ENCODE measurements at regions not wholly inside any gene's neighbourhood (a gene's known extent, or its start where the extent isn't known, plus 50 kb on each side); places are given as distances from the start of the nearest gene placed in this dataset.
"Not testable (repeated sequence)": the region's sequence is repeated elsewhere in the genome, so short reads cannot be mapped to it uniquely, and the experiment has no call there.

- no CpG with 5 or more reads among the region's 3 CpGs for WGBS (ENCODE audit: extremely low coverage, insufficient coverage, insufficient read length)
- H3K4me1 ChIP-seq (ENCODE audit: control insufficient read depth in 1 of 2, insufficient read depth in 2 of 2, low read length in 2 of 2), result no peaks in the 10 kb centered on the region
- H3K79me1 ChIP-seq (ENCODE audit: low read length), result no peaks in the 10 kb centered on the region
- H3K9me3 ChIP-seq (ENCODE audit: insufficient read depth, low read depth, low read length), result no peaks in the 10 kb centered on the region
- H4K8ac ChIP-seq (ENCODE audit: low read depth, low read length), result no peak overlapping the region
- H3K4me3 ChIP-seq (ENCODE audit: low read depth, low read length), result no peak overlapping the region
- no peak overlapping the region for H3K23ac ChIP-seq (ENCODE audit: low read length)
- H3K18ac ChIP-seq (ENCODE audit: low read length), result no peak overlapping the region
- H2BK5ac ChIP-seq (ENCODE audit: low read depth, low read length, poor library complexity), result no peak overlapping the region
- H3K36me3 ChIP-seq (ENCODE audit: control insufficient read depth in 1 of 2, insufficient read depth in 2 of 2, low read length in 2 of 2), result no peaks in the 10 kb centered on the region
- no peaks in the 10 kb centered on the region for H3K79me2 ChIP-seq (ENCODE audit: control insufficient read depth, insufficient read depth, low read length, poor library complexity)
- H4K12ac ChIP-seq (ENCODE audit: low read depth, low read length), result no peak overlapping the region
- no peak overlapping the region for H3K27ac ChIP-seq (ENCODE audit: low read depth, low read length)
- no peak overlapping the region for H4K91ac ChIP-seq (ENCODE audit: low read depth, low read length)
- H3K4ac ChIP-seq (ENCODE audit: low read depth, low read length), result no peak overlapping the region
- no peak for DNase-seq
- H3K14ac ChIP-seq (ENCODE audit: low read length), result no peak overlapping the region
- no peak overlapping the region for H3K4me2 ChIP-seq (ENCODE audit: low read length)
- H3K27me3 ChIP-seq (ENCODE audit: insufficient read depth, low read length), result no peaks in the 10 kb centered on the region
- no peak overlapping the region for H2AFZ ChIP-seq (ENCODE audit: insufficient read depth, low read length, poor library complexity)
- H2BK12ac ChIP-seq (ENCODE audit: low read length), result no peak overlapping the region
- H3K9ac ChIP-seq (ENCODE audit: low read length), result no peak overlapping the region
- H2AK5ac ChIP-seq (ENCODE audit: low read length), result no peak overlapping the region
- H2BK120ac ChIP-seq (ENCODE audit: insufficient read depth, low read length, poor library complexity), result no peak overlapping the region
These were observed 491.8 kb downstream of the CD109 start for GRCh38 chr6:74187811-74188210.

DNA sequence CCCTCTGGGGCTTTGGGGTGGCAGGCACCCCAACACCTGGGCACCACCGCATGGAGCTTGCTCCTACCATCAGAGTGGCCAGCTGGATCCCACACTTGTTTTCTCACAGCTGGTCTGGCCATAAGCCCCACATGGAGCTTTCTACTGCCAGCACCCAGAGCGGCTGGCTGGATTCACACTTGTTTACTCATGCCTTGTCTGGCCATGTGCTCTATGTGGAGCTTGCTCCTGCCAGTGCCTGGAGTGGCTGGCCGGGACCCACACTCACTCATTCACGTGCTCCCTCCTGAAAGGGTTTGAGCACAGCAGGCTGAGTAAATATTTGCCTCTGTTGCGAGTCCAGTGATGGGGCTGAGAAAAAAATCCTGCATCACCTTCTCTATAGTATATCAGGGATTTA is 487.0 kb downstream of the CD109 start:
- Histone ChIP-seq H4K12ac (ENCODE audit: low read depth, low read length) (no peak overlapping the region), H3K27me3 (ENCODE audit: insufficient read depth, low read length) (no peaks in the 10 kb centered on the region), H3K9ac (ENCODE audit: low read length) (no peak overlapping the region), H3K4me2 (ENCODE audit: low read length) (no peak overlapping the region), H3K18ac (ENCODE audit: low read length) (no peak overlapping the region), H2BK12ac (ENCODE audit: low read length) (no peak overlapping the region), H3K79me1 (ENCODE audit: low read length) (no peaks in the 10 kb centered on the region), H2BK120ac (ENCODE audit: insufficient read depth, low read length, poor library complexity) (no peak overlapping the region), H3K4ac (ENCODE audit: low read depth, low read length) (no peak overlapping the region), H4K91ac (ENCODE audit: low read depth, low read length) (no peak overlapping the region), H3K4me3 (ENCODE audit: low read depth, low read length) (no peak overlapping the region), H2AK5ac (ENCODE audit: low read length) (no peak overlapping the region), H3K9me3 (ENCODE audit: insufficient read depth, low read depth, low read length) (no peaks in the 10 kb centered on the region), H3K4me1 (ENCODE audit: control insufficient read depth in 1 of 2, insufficient read depth in 2 of 2, low read length in 2 of 2) (no peaks in the 10 kb centered on the region), H3K36me3 (ENCODE audit: control insufficient read depth in 1 of 2, insufficient read depth in 2 of 2, low read length in 2 of 2) (no peaks in the 10 kb centered on the region), H2AFZ (ENCODE audit: insufficient read depth, low read length, poor library complexity) (no peak overlapping the region), H3K27ac (ENCODE audit: low read depth, low read length) (no peak overlapping the region), H2BK5ac (ENCODE audit: low read depth, low read length, poor library complexity) (no peak overlapping the region), H4K8ac (ENCODE audit: low read depth, low read length) (no peak overlapping the region), H3K79me2 (ENCODE audit: control insufficient read depth, insufficient read depth, low read length, poor library complexity) (no peaks in the 10 kb centered on the region), H3K23ac (ENCODE audit: low read length) (no peak overlapping the region), H3K14ac (ENCODE audit: low read length) (no peak overlapping the region)
- no peak for DNase-seq
- no CpG with 5 or more reads among the region's 5 CpGs for WGBS (ENCODE audit: extremely low coverage, insufficient coverage, insufficient read length)

DNA sequence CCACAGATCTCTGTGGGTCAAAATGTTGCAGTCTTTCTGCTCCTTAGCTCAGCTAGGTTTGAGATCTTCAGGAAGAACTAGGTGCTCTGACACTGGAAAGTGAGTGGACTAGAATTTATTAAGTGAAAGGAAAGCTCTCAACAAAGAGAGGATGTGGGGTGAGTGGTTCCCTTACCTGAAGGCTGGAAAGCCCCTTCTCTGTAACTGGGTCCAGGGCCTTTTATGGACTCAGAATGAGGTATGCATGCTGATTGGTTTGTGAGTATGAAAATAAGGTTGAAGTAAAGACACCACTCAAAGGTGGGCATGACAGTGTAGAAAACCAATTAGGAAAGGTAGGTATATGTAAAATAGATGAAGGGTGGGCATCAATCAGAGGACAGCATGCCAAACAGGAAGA is 485.5 kb downstream of the CD109 start:
- H2BK5ac ChIP-seq (ENCODE audit: low read depth, low read length, poor library complexity), result no peak overlapping the region
- no peak overlapping the region for H3K4me3 ChIP-seq (ENCODE audit: low read depth, low read length)
- H4K91ac ChIP-seq (ENCODE audit: low read depth, low read length), result no peak overlapping the region
- no peak overlapping the region for H2BK12ac ChIP-seq (ENCODE audit: low read length)
- no peak overlapping the region for H3K14ac ChIP-seq (ENCODE audit: low read length)
- no peak overlapping the region for H3K4me2 ChIP-seq (ENCODE audit: low read length)
- no peaks in the 10 kb centered on the region for H3K27me3 ChIP-seq (ENCODE audit: insufficient read depth, low read length)
- no peak overlapping the region for H2BK120ac ChIP-seq (ENCODE audit: insufficient read depth, low read length, poor library complexity)
- no peak overlapping the region for H2AFZ ChIP-seq (ENCODE audit: insufficient read depth, low read length, poor library complexity)
- no peak overlapping the region for H3K4ac ChIP-seq (ENCODE audit: low read depth, low read length)
- no peak overlapping the region for H3K18ac ChIP-seq (ENCODE audit: low read length)
- H3K36me3 ChIP-seq (ENCODE audit: control insufficient read depth in 1 of 2, insufficient read depth in 2 of 2, low read length in 2 of 2), result no peaks in the 10 kb centered on the region
- H4K8ac ChIP-seq (ENCODE audit: low read depth, low read length), result no peak overlapping the region
- H3K9me3 ChIP-seq (ENCODE audit: insufficient read depth, low read depth, low read length), result no peaks in the 10 kb centered on the region
- H3K4me1 ChIP-seq (ENCODE audit: control insufficient read depth in 1 of 2, insufficient read depth in 2 of 2, low read length in 2 of 2), result no peaks in the 10 kb centered on the region
- no peak overlapping the region for H2AK5ac ChIP-seq (ENCODE audit: low read length)
- no peak overlapping the region for H3K23ac ChIP-seq (ENCODE audit: low read length)
- no peak for DNase-seq
- no peak overlapping the region for H3K9ac ChIP-seq (ENCODE audit: low read length)
- H4K12ac ChIP-seq (ENCODE audit: low read depth, low read length), result no peak overlapping the region
- H3K79me2 ChIP-seq (ENCODE audit: control insufficient read depth, insufficient read depth, low read length, poor library complexity), result no peaks in the 10 kb centered on the region
- no peak overlapping the region for H3K27ac ChIP-seq (ENCODE audit: low read depth, low read length)
- no peaks in the 10 kb centered on the region for H3K79me1 ChIP-seq (ENCODE audit: low read length)

DNA sequence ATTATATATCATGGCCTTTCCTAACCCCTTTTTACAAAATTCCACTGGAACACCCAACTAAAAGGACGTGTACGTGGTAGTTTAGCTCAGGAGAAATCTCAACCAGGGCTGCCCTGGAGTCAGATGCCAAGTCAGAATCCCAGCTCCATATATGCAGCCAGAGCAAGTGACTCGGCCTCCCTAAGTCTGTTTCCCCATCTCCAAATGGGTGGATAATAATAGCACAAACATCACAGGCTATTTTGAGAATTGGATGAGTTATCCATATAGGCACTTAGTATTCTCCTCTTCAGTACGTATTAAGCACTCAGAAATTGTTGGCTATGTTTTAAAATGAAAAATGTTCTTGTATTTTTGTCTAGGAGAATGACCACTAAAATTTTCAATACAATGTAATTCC is 481.5 kb downstream of the CD109 start:
- Histone ChIP-seq H3K23ac (ENCODE audit: low read length) (no peak overlapping the region), H4K8ac (ENCODE audit: low read depth, low read length) (no peak overlapping the region)
- no CpG with 5 or more reads among the region's 4 CpGs for WGBS (ENCODE audit: extremely low coverage, insufficient coverage, insufficient read length)

GRCh38 chr6:74170550-74170949 is 474.5 kb downstream of the CD109 start:
- not testable (repeated sequence) for H3K4me1 ChIP-seq (ENCODE audit: control insufficient read depth in 1 of 2, insufficient read depth in 2 of 2, low read length in 2 of 2); H3K4ac ChIP-seq (ENCODE audit: low read depth, low read length); H3K79me1 ChIP-seq (ENCODE audit: low read length); H3K18ac ChIP-seq (ENCODE audit: low read length); H3K27me3 ChIP-seq (ENCODE audit: insufficient read depth, low read length); H3K27ac ChIP-seq (ENCODE audit: low read depth, low read length); H2AFZ ChIP-seq (ENCODE audit: insufficient read depth, low read length, poor library complexity); H3K79me2 ChIP-seq (ENCODE audit: control insufficient read depth, insufficient read depth, low read length, poor library complexity); H4K8ac ChIP-seq (ENCODE audit: low read depth, low read length); H3K36me3 ChIP-seq (ENCODE audit: control insufficient read depth in 1 of 2, insufficient read depth in 2 of 2, low read length in 2 of 2); H2BK120ac ChIP-seq (ENCODE audit: insufficient read depth, low read length, poor library complexity); H2BK5ac ChIP-seq (ENCODE audit: low read depth, low read length, poor library complexity); H4K91ac ChIP-seq (ENCODE audit: low read depth, low read length); H4K12ac ChIP-seq (ENCODE audit: low read depth, low read length); DNase-seq; H2BK12ac ChIP-seq (ENCODE audit: low read length); H3K23ac ChIP-seq (ENCODE audit: low read length); H3K9ac ChIP-seq (ENCODE audit: low read length); H2AK5ac ChIP-seq (ENCODE audit: low read length); H3K9me3 ChIP-seq (ENCODE audit: insufficient read depth, low read depth, low read length); H3K4me2 ChIP-seq (ENCODE audit: low read length); H3K14ac ChIP-seq (ENCODE audit: low read length); H3K4me3 ChIP-seq (ENCODE audit: low read depth, low read length)
- no CpG with 5 or more reads among the region's 2 CpGs for WGBS (ENCODE audit: extremely low coverage, insufficient coverage, insufficient read length)

More for the DNA sequence above, 481.5 kb downstream of the CD109 start:
- no peak overlapping the region for H3K4me3 ChIP-seq (ENCODE audit: low read depth, low read length)
- no peak overlapping the region for H3K18ac ChIP-seq (ENCODE audit: low read length)
- no peak overlapping the region for H3K4ac ChIP-seq (ENCODE audit: low read depth, low read length)
- no peak overlapping the region for H4K91ac ChIP-seq (ENCODE audit: low read depth, low read length)
- no peak overlapping the region for H2BK120ac ChIP-seq (ENCODE audit: insufficient read depth, low read length, poor library complexity)
- no peaks in the 10 kb centered on the region for H3K9me3 ChIP-seq (ENCODE audit: insufficient read depth, low read depth, low read length)
- H2BK12ac ChIP-seq (ENCODE audit: low read length), result no peak overlapping the region
- no peak overlapping the region for H2BK5ac ChIP-seq (ENCODE audit: low read depth, low read length, poor library complexity)
- H3K14ac ChIP-seq (ENCODE audit: low read length), result no peak overlapping the region
- H2AK5ac ChIP-seq (ENCODE audit: low read length), result no peak overlapping the region
- H3K27me3 ChIP-seq (ENCODE audit: insufficient read depth, low read length), result no peaks in the 10 kb centered on the region
- no peak overlapping the region for H3K27ac ChIP-seq (ENCODE audit: low read depth, low read length)
- H2AFZ ChIP-seq (ENCODE audit: insufficient read depth, low read length, poor library complexity), result no peak overlapping the region
- H3K36me3 ChIP-seq (ENCODE audit: control insufficient read depth in 1 of 2, insufficient read depth in 2 of 2, low read length in 2 of 2), result no peaks in the 10 kb centered on the region
- no peak for DNase-seq
- no peaks in the 10 kb centered on the region for H3K79me1 ChIP-seq (ENCODE audit: low read length)
- H4K12ac ChIP-seq (ENCODE audit: low read depth, low read length), result no peak overlapping the region
- no peak overlapping the region for H3K9ac ChIP-seq (ENCODE audit: low read length)
- H3K79me2 ChIP-seq (ENCODE audit: control insufficient read depth, insufficient read depth, low read length, poor library complexity), result no peaks in the 10 kb centered on the region
- H3K4me2 ChIP-seq (ENCODE audit: low read length), result no peak overlapping the region
- H3K4me1 ChIP-seq (ENCODE audit: control insufficient read depth in 1 of 2, insufficient read depth in 2 of 2, low read length in 2 of 2), result no peaks in the 10 kb centered on the region
